GM20000 (cell line): ENCODE measurements at regions not wholly inside any gene's neighbourhood (a gene's known extent, or its start where the extent isn't known, plus 50 kb on each side); places are given as distances from the start of the nearest gene placed in this dataset.
"Not testable (repeated sequence)": the region's sequence is repeated elsewhere in the genome, so short reads cannot be mapped to it uniquely, and the experiment has no call there.

Source experiments
- DNase-seq: peaks from one replicate; pipeline ENCODE4 v3.0.0; 2012; ENCODE audit warnings: low spot score
- TF ChIP-seq, protein P1 (sequence below): IDR thresholded peaks from 2 replicates; pipeline ENCODE4 v1.5.1; 2012; ENCODE audit warnings: mild to moderate bottlenecking, control low read depth; ENCODE audit errors: extremely low read depth, missing control alignments

GRCh38 chr5:171542525-171543140 is 123.2 kb downstream of the FGF18 start:
- TF ChIP-seq, protein P1, sequence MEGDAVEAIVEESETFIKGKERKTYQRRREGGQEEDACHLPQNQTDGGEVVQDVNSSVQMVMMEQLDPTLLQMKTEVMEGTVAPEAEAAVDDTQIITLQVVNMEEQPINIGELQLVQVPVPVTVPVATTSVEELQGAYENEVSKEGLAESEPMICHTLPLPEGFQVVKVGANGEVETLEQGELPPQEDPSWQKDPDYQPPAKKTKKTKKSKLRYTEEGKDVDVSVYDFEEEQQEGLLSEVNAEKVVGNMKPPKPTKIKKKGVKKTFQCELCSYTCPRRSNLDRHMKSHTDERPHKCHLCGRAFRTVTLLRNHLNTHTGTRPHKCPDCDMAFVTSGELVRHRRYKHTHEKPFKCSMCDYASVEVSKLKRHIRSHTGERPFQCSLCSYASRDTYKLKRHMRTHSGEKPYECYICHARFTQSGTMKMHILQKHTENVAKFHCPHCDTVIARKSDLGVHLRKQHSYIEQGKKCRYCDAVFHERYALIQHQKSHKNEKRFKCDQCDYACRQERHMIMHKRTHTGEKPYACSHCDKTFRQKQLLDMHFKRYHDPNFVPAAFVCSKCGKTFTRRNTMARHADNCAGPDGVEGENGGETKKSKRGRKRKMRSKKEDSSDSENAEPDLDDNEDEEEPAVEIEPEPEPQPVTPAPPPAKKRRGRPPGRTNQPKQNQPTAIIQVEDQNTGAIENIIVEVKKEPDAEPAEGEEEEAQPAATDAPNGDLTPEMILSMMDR, result no peak
- no peak for DNase-seq

DNA sequence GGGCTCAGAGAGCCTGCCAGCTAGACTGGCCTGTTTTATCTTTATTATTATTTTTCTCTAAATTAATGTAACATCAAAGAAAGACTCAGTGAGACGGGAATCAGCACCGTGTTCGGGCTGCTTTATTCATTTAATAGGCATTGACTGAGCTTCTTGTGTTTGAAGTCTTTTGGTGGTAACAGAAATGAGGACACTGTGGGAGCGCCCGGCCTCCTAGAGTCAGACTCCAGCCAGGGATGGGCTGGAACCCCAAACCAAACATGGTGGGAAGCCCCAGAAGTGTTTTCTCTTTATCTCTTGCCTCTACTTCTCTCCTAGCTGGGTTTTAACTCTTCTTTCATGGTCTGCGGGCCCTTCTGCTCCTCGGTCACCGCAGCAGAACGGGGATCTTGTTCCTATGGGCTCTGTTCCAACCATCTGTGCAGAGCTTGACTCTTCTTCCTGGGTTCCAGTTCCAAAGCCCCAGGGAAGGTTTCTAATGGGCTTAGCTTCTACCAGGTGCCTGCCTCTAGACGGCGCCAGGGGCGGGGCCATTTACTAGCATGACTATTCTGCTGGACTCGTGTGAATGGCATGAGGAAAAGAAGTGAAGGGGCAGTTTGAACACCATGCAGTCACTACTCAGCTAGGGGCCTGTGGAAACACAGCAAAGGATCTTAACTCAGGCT is 123.8 kb downstream of the FGF18 start:
- DNase-seq, result no peak
- TF ChIP-seq, protein P1, result no peak

- TF ChIP-seq, protein P1, result no peak
- no peak for DNase-seq
Observed at GRCh38 chr5:171544913-171545765, 125.7 kb downstream of the FGF18 start.

- TF ChIP-seq, protein P1, result no peak
Observed at GRCh38 chr5:171549274-171549673, 129.8 kb downstream of the FGF18 start.

GRCh38 chr5:171553817-171554216 is 134.4 kb downstream of the FGF18 start:
- DNase-seq, result not testable (repeated sequence)

More at GRCh38 chr5:171549274-171549673, 129.8 kb downstream of the FGF18 start:
- DNase-seq, result no peak

DNA sequence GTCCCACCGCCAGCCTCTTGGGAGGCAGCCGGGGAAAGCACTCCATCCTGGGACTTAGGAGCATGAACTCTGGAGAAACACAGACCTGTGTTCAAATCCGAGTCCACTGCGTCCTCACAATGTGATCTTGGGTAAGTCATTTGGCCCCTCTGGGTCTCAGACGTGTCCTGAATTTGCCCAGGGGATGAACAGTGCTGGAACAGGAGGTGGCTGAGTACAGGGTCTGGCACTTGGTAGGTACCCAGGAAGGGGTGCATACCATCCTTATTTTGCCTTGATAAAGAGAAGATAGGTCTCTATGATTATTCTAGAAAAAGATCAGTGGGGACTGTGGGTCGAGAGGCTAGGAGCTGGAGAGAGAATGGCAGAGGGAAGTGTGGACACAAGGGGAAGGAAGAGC is 135.7 kb downstream of the FGF18 start:
- no peak for DNase-seq
- TF ChIP-seq, protein P1, result no peak

GRCh38 chr5:171562822-171563221 is 143.4 kb downstream of the FGF18 start:
- no peak for DNase-seq
- TF ChIP-seq, protein P1, result no peak
